Stimulated activated CD8-positive, alpha-beta memory T cell treated with anti-CD3 and anti-CD28 coated beads, Interleukin-7, amount 100 ng/mL, for 4 hours (primary cell): ENCODE measurements at regions not wholly inside any gene's neighbourhood (a gene's known extent, or its start where the extent isn't known, plus 50 kb on each side); places are given as distances from the start of the nearest gene placed in this dataset.

Experiments used
- DNase-seq, 2 donors: peaks; one replicate each; pipeline ENCODE4 v3.0.0-alpha.2; 2020; ENCODE audit warnings: low read depth in 2 of 2

GRCh38 chr1:198904321-198904720, 265.5 kb downstream of the PTPRC start:
- DNase-seq = no peak

- DNase-seq = no peak
Measured at GRCh38 chr1:198906739-198907422, 268.0 kb downstream of the PTPRC start.

- no peak for DNase-seq
Measured at GRCh38 chr1:198907423-198907746, 268.5 kb downstream of the PTPRC start.

GRCh38 chr1:198908995-198909394, 270.2 kb downstream of the PTPRC start:
- no peak for DNase-seq

- DNase-seq = no peak
Measured at GRCh38 chr1:198909973-198910372, 271.1 kb downstream of the PTPRC start.

GRCh38 chr1:198910816-198911215, 272.0 kb downstream of the PTPRC start:
- no peak for DNase-seq

- no peak for DNase-seq
Measured at GRCh38 chr1:198912046-198912445, 273.2 kb downstream of the PTPRC start.

- no peak for DNase-seq
Measured at GRCh38 chr1:198913667-198914066, 274.8 kb downstream of the PTPRC start.

- DNase-seq = no peak
Measured at GRCh38 chr1:198915327-198916231, 276.7 kb downstream of the PTPRC start.

GRCh38 chr1:198917226-198917625, 278.4 kb downstream of the PTPRC start:
- no peak for DNase-seq

- DNase-seq = no peak
Measured at GRCh38 chr1:198918920-198919319, 280.1 kb downstream of the PTPRC start.

GRCh38 chr1:198919667-198920398, 281.0 kb downstream of the PTPRC start:
- no peak for DNase-seq

GRCh38 chr1:198922638-198923430, 284.0 kb downstream of the PTPRC start:
- no peak for DNase-seq

- no peak for DNase-seq
Measured at GRCh38 chr1:198923993-198924392, 285.2 kb downstream of the PTPRC start.

GRCh38 chr1:198925567-198925966, 286.7 kb downstream of the PTPRC start:
- DNase-seq = no peak

- DNase-seq = no peak
Measured at GRCh38 chr1:198927129-198927528, 288.3 kb downstream of the PTPRC start.

- DNase-seq = no peak
Measured at GRCh38 chr1:198929111-198929604, 290.3 kb downstream of the PTPRC start.

GRCh38 chr1:198929961-198930599, 291.2 kb downstream of the PTPRC start:
- no peak for DNase-seq

GRCh38 chr1:198932351-198932991, 293.6 kb downstream of the PTPRC start:
- DNase-seq = no peak

- no peak for DNase-seq
Measured at GRCh38 chr1:198933515-198934222, 294.8 kb downstream of the PTPRC start.
